GM12864 (cell line): ENCODE measurements at regions not wholly inside any gene's neighbourhood (a gene's known extent, or its start where the extent isn't known, plus 50 kb on each side); places are given as distances from the start of the nearest gene placed in this dataset.
"Not testable (repeated sequence)": the region's sequence is repeated elsewhere in the genome, so short reads cannot be mapped to it uniquely, and the experiment has no call there.

Experiments used
- DNase-seq: peaks from one replicate; pipeline ENCODE4 v3.0.0-alpha.2; 2011; ENCODE audit warnings: low read depth
- H3K4me3 ChIP-seq: 2 replicates; pipeline ENCODE4 v1.5.1; 2011; ENCODE audit warnings: mild to moderate bottlenecking, low read depth, low read length, control low read depth
- TF ChIP-seq, protein P1 (sequence below): IDR thresholded peaks from 2 replicates; pipeline ENCODE4 v1.5.1; 2011; ENCODE audit warnings: low read depth, mild to moderate bottlenecking, moderate library complexity, low read length, control low read depth, inconsistent platforms; ENCODE audit errors: missing control alignments

DNA sequence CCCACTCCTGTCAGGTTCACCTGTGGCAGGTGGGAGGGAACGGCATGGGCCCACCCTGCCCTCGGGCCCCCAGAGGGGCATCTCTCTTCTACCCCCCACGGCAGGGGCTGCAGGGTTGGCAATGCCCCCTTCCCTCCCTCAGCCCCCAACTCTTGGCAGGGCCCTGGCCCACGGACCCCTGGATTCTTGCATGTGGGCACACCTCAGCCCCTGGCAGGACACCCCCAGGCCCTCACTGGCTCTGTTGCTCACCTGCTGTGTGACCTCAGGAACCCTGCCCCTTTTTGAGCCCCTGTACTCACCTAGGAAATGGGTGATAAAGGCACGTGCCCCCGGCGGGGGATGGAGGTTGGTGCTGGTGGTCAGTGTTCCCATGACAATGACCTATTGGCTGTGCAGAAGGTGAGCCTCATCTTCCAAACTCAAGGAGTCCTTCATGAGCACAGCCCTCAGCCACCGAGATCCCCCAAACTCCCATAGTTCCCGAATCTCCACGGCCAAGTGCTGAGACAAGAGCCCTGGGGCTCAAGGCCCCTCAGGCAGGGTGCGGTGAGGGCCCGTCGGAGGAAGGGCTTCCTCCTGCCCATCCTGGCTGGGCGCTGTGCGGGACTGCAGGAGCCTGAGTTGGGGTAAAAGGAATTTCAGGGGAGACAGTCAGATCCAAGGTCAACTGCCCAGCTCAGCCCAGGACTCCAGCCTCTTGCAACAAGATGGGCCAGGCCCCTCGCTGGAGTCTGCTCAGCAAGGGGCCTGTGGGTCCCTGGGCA, 198.2 kb downstream of the IGLL1 start:
- TF ChIP-seq, protein P1, sequence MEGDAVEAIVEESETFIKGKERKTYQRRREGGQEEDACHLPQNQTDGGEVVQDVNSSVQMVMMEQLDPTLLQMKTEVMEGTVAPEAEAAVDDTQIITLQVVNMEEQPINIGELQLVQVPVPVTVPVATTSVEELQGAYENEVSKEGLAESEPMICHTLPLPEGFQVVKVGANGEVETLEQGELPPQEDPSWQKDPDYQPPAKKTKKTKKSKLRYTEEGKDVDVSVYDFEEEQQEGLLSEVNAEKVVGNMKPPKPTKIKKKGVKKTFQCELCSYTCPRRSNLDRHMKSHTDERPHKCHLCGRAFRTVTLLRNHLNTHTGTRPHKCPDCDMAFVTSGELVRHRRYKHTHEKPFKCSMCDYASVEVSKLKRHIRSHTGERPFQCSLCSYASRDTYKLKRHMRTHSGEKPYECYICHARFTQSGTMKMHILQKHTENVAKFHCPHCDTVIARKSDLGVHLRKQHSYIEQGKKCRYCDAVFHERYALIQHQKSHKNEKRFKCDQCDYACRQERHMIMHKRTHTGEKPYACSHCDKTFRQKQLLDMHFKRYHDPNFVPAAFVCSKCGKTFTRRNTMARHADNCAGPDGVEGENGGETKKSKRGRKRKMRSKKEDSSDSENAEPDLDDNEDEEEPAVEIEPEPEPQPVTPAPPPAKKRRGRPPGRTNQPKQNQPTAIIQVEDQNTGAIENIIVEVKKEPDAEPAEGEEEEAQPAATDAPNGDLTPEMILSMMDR, result no peak
- H3K4me3 ChIP-seq, result no peak overlapping the region
- DNase-seq, result no peak

DNA sequence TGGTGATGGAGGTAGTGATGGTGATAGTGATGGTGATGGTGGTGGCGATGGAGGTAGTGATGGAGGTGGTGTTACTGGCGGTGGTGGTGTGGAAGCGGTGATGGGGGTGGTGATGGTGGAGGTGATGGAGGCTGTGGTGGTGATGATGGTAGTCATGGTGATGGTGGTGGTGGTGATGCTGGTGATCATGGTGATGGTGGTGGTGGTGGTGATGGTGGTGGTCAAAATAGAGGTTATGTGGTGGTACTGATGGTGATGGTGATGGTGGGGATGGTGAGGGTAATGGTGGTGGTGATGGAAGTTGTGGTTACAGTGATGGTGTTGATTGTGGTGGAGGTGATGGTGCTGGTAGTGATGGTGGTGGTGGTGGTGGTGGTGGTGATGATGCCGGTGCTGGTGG, 199.2 kb downstream of the IGLL1 start:
- H3K4me3 ChIP-seq, result no peak overlapping the region
- TF ChIP-seq, protein P1, result no peak
- DNase-seq, result no peak

DNA sequence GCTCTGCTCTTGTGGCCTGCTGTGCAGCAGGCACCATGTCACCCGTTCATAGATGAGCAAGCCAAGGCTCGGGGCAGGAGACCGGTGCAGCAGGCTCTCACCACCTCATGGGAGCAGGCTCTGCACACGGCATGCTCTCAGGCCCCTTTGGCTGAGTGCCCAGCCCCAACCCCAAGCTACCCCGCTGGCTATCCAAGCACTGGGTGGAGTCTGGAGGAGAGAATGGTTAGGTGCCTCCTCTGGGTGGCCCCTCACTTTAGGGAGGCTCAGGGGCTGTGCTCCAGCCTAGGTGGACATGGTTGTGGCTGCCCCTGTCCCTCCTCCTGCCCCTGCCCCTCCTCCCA, 199.9 kb downstream of the IGLL1 start:
- TF ChIP-seq, protein P1, result no peak
- no peak for DNase-seq
- H3K4me3 ChIP-seq, result no peak overlapping the region

DNA sequence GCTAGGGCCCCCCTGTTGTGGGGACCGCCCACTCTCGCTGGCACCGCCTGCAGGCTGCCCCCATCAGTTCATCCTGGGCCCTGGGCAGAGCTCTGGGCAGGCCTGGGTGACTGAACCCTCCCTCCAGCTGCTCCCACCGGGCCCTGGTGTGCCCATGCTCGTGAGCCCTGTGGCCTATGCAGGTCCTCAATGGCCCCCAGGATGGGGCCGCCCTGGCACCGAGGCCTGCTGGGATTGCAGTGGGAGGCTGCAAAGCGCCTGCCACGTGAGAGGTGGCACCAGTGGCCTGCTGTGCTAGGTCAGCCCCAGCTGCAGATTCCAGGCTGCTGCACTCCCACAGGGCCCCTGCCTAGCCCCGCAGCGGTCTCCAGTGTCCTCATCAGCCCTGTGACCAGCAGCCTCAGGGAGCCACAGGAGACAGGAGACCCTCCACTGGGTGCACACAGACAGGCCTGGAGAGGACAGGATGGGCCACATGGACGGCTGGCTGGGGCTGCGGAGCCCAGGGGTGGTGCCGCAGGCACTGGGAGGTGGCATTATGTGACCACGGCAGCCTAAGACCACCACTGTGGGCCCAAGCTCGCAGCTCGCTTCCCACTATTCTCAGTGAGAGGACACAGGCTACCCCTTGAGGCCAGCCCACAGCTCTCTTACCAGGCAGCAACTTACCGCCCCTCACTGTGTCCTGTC, 199.4 kb downstream of the BCR start:
- not testable (repeated sequence) for DNase-seq, H3K4me3 ChIP-seq

DNA sequence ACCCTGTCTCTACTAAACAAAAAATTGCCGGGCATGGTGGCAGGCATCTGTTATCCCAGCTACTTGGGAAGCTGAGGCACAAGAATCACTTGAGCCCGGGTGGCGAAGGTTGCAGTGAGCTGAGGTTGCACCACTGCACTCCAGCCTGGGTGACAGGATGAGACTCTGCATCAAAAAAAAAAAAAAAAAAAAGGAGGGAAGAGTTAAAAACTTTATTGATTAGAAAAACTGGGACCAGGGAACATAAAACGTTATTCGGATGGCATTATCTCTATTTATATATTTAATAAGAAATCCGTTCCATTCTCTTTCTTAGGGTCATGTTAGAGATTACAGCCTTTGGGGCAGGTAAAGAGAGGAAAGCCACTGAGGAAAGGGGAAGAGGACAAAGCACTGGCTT, 197.5 kb downstream of the BCR start:
- no peak overlapping the region for H3K4me3 ChIP-seq
- TF ChIP-seq, protein P1, result no peak
- no peak for DNase-seq

DNA sequence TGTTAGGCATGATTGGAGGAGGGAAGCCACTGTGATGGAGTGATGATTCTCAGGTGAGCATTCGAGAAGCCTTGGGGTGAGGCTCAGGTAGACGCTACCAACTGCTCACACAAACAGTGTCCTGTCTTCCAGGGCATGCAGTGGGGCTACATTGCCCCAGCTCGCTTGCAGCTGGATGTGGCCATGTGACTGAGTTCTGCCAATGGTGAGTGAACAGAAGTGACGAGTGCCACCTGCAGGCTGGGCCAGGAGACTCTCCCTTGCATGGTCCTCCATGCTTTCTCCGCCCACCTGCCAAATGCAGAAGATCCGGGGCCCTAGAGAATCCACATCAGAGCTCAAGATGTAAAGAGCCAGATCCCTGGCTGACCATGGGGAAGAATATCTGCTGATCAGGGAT, 195.9 kb downstream of the BCR start:
- TF ChIP-seq, protein P1, result peak; percentile 78
- no peak for DNase-seq
- no peak overlapping the region for H3K4me3 ChIP-seq

DNA sequence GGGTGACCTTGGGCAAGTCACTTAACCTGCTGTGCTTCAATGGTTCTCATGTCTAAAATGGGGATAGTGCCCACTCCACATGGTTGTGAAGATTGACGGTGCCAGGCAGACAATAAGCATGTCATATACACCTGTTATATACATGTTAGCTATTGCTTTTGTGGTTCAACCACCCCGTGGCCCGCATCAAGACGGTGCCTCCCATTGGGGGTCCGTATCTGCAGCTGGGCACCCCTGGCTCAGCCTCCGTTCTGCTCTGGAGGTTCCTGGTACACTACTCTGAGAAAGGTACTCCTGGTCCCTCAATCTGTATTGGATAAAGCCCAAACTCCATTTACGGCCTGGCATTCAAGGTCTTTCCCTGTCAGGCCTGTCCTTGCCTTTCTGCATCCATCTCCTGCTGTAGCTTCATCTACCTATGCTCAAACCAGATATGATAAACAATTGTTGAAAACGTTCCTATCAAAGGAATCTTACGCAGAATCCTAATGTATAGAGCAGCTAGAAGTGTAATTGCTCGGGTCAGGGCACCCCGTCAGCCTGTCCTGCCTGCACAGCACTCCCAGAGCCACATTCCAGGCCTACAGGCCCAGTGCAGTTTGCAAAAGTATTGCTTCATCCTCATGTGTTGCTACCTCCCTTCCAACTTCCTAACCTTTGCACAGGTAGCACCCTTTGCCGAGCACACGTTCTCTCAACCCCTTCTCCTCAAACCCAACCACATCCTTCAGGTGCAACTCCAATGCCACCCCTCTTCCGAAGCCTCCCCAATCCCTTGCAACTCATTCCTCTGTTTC, 194.9 kb downstream of the BCR start:
- TF ChIP-seq, protein P1, result no peak
- DNase-seq, result no peak
- no peak overlapping the region for H3K4me3 ChIP-seq
